GM19351 (cell line): ENCODE measurements at regions not wholly inside any gene's neighbourhood (a gene's known extent, or its start where the extent isn't known, plus 50 kb on each side); places are given as distances from the start of the nearest gene placed in this dataset.
"Not testable (repeated sequence)": the region's sequence is repeated elsewhere in the genome, so short reads cannot be mapped to it uniquely, and the experiment has no call there.

Source experiments
- ATAC-seq: cut with Tn5 transposase; IDR thresholded peaks from one replicate; pipeline ENCODE4 v1.9.1; 2021; ENCODE audit warnings: mild to moderate bottlenecking, moderate library complexity; ENCODE audit not compliant: unreplicated experiment

- no peak for ATAC-seq
Measured at GRCh38 chr11:13134886-13135285, 125.8 kb downstream of the RASSF10 start.

DNA sequence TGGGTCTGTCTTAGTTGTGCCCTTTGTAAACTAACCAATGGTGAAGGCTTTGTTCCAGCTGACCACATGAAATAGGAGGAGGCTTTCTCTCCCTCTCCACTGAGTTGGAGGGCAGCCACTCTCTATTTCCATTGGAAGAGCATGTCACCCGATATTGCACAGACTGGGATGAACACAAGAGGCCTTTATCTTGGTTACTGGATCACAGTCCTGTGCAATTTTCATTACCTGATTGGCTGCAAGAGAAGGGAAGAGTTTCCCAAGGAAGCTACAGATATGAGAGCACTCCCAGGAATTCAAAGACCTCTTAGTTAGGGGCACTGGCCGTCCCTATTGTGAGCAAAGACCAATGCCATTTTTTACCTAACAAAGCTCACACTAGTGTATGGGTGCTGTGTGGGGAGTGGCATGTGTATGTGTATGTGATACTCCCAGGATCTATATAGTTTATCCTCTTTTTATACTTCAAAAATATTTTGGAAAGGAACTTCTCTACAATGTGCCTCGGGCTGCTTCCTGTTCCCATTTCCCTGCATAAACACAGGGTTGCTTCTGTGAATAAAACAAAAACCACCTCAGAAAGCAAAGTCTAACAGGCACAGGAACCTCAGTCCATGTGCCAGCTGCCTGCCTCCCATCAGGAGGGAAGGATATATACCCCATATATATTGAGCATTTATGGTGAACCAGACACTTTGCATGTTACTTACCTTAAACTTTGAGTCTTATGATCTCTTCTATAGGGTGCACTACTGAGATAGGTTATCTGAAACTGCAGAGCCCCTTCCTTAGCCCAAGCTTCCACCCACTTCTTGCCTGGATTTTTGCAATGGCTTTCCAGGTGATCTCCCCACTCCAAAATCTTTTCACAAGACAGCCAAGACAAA is 126.5 kb downstream of the RASSF10 start:
- ATAC-seq: no peak

- ATAC-seq: no peak
Measured at GRCh38 chr11:13136272-13136596, 127.1 kb downstream of the RASSF10 start.

GRCh38 chr11:13137844-13138301 is 128.8 kb downstream of the RASSF10 start:
- ATAC-seq: no peak

DNA sequence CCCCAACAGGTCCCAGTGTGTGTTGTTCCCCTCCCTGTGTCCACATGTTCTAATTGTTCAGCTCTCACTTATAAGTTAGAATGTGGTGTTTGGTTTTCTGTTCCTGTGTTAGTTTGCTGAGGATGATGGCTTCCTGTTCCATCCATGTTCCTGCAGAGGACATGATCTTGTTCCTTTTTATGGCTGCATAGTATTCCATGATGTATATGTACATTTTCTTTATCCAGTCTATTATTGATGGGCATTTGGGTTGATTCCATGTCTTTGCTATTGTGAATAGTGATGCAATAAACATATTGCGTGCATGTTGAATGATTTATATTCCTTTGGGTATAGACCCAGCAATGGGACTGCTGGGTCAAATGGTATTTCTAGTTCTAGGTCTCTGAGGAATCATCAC is 130.0 kb downstream of the RASSF10 start:
- not testable (repeated sequence) for ATAC-seq

DNA sequence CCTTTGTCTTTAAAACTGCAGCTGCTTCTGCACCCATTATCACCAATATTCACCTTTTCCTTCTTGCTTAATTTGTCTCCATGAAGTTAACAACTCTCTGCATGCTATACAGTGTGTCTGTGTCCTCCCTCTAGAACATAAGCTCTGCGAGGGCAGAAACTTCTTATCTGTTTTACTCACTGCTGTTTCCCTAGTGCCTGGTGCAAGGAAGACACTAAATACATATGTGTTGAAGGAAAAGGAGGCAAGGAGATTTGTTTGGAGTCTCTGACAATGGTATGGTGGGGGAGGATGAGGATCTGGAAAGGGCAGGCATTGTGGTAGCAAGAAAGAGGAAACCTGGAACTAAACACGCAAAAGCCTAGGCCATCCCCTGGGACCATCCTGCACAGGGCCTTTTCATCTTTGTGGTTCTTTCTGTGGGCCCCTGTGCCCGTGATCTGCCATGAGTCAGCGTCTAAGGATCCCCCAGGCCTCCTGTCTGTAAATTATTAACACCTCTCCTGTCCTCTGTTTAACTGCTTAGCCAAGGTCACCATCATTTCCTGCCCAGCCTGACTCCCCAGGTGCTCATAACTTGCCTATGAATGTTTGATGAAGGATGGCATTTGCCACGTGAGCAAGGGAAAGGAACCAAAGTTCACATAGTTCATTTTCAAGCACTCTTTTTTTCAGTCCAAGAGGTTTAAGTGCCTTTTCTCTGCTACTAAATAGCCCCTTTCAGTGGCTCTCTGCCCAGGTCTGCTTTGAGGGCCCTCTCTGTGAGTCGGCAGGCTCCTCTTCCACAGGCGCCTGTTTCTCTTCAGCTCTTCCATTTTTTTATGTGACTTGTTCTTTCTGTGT is 131.1 kb downstream of the RASSF10 start:
- ATAC-seq: peak; percentile 54

GRCh38 chr11:13140873-13141655 is 131.9 kb downstream of the RASSF10 start:
- ATAC-seq: no peak

- ATAC-seq: no peak
Measured at GRCh38 chr11:13141731-13142709, 132.9 kb downstream of the RASSF10 start.

GRCh38 chr11:13143486-13144297 is 133.9 kb upstream of the BMAL1 start:
- ATAC-seq: no peak

- ATAC-seq: no peak
Measured at GRCh38 chr11:13145461-13145860, 132.1 kb upstream of the BMAL1 start.

- ATAC-seq: no peak
Measured at GRCh38 chr11:13149991-13150390, 127.6 kb upstream of the BMAL1 start.

GRCh38 chr11:13150487-13150886 is 127.1 kb upstream of the BMAL1 start:
- ATAC-seq: no peak

- no peak for ATAC-seq
Measured at GRCh38 chr11:13152264-13152663, 125.3 kb upstream of the BMAL1 start.

DNA sequence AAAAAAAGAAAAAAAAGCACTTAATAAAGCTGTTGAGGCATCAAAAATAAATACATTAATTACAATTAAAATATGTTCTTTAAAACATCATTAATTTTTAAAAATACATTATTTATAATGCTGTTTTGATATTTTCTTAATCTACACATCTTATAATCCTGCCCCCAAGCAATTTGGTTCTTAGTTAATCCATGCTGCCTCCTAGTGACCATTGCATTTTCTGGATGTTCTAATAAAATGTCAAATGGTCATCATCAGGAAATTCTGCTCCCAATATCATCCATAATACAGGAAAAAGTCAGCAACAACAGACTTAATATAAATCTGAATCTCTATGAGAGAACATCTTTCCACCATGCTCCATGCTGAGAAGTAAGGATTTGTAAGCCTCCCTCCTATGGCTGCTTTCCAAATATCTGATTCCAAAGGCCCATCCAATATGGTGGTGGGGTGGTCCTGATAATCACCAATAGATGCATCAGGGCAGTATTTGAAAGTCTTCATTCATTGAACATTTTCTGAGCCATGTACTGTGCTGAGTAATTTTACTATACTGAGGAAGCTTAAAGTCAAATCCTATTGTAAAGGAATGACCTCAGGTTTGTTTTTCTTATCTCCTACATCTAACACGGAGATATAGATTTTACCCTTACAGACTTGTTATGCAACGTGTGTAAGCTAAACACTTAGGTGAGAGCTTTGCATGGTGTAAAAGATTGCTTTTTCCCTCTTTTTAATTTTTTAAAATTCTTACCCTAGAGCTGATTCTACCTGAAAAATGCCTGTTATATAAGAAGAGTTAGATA is 124.7 kb upstream of the BMAL1 start:
- ATAC-seq: no peak

DNA sequence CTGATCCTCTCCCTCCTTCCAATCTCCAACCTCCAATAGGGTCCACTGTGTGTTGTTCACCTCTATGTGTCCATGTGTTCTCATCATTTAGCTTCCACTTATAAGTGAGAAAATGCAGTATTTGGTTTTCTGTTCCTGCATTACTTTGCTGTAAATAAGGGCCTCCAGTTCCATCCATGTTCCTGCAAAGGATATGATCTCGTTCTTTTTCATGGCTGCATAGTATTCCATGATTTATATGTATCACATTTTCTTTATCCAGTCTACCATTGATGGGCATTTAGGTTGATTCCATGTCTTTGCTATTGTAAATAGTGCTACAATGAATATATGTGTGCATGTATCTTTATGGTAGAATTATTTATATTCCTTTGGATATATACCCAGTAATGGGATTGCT is 123.2 kb upstream of the BMAL1 start:
- not testable (repeated sequence) for ATAC-seq

DNA sequence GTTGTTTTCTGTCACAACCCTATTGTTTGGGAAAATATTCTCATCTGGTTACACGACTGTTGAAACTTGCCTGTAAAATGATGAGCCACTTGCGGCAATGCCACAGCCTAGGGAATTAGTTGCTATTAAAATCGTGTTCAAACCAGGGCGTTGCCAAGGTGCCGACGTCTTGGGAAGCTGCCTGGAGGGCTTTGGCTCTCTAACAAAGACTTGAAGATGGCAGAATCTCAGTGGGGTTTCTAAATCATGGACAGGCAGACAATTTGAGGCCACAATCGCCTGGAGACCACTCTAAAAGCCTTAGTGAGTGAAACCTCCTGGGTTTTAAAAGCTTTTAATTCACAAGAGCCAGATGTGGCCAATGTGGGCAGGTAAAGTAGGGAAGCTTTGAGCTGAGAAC is 117.2 kb upstream of the BMAL1 start:
- no peak for ATAC-seq

DNA sequence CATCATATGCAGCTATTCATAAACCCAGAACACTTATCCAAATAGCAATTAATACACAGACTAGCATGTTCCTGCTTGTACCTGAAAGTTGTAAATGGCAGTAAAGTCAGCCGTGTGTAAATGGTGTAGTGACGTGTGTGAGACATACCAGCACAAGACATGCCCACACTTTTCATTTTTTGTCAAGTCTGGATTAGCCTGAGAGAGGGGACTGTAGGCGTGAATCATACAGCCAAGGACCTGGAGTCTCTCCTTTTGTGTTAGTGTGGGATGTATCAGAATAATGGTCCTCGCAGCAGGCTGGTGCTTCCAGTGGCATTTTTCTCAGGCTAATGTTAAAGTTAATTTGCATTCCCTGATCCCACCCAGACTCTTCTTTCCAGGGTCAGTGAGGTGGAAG is 116.8 kb upstream of the BMAL1 start:
- no peak for ATAC-seq

DNA sequence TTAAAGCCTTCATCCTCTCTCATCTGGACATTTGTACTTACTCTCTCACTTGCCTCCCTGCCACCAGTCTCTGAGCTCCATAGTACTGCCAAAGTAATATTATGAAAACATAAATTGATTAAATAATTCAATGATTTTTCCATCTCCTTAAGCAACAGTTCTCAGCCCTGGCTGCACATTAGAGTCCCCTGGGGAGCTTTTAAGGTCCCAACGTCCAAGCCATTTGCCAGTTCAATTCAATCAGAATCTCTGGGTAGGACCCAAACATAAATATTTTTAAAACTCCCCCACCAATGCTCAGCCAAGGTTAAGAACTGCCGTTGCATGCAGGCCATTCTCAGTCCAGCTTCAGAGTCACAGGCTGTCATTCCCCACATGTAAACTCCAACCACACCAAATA is 114.4 kb upstream of the BMAL1 start:
- no peak for ATAC-seq
